ENCODE measurements at regions not wholly inside any gene's neighbourhood (a gene's known extent, or its start where the extent isn't known, plus 50 kb on each side); places are given as distances from the start of the nearest gene placed in this dataset.

GRCh38 chr2:238669046-238669445 lies 178.8 kb upstream of the TWIST2 start:
- Histone ChIP-seq H3K79me1 (ENCODE audit: low read length) (no peaks in the 10 kb centered on the region), H2AFZ (ENCODE audit: insufficient read depth, low read length, poor library complexity) (no peak overlapping the region), H4K91ac (ENCODE audit: low read depth, low read length) (no peak overlapping the region), H3K9me3 (ENCODE audit: insufficient read depth, low read depth, low read length) (peaks cover 4% of the 10 kb centered on the region), H3K4me1 (ENCODE audit: control insufficient read depth in 1 of 2, insufficient read depth in 2 of 2, low read length in 2 of 2) (no peaks in the 10 kb centered on the region), H2BK12ac (ENCODE audit: low read length) (no peak overlapping the region), H3K9ac (ENCODE audit: low read length) (no peak overlapping the region), H2BK120ac (ENCODE audit: insufficient read depth, low read length, poor library complexity) (no peak overlapping the region), H3K23ac (ENCODE audit: low read length) (no peak overlapping the region), H3K79me2 (ENCODE audit: control insufficient read depth, insufficient read depth, low read length, poor library complexity) (no peaks in the 10 kb centered on the region), H4K8ac (ENCODE audit: low read depth, low read length) (no peak overlapping the region), H3K4ac (ENCODE audit: low read depth, low read length) (no peak overlapping the region), H3K27me3 (ENCODE audit: insufficient read depth, low read length) (no peaks in the 10 kb centered on the region), H3K18ac (ENCODE audit: low read length) (no peak overlapping the region), H3K36me3 (ENCODE audit: control insufficient read depth in 1 of 2, insufficient read depth in 2 of 2, low read length in 2 of 2) (no peaks in the 10 kb centered on the region), H3K27ac (ENCODE audit: low read depth, low read length) (no peak overlapping the region), H2AK5ac (ENCODE audit: low read length) (no peak overlapping the region), H4K12ac (ENCODE audit: low read depth, low read length) (no peak overlapping the region), H3K14ac (ENCODE audit: low read length) (no peak overlapping the region), H3K4me3 (ENCODE audit: low read depth, low read length) (no peak overlapping the region), H3K4me2 (ENCODE audit: low read length) (no peak overlapping the region), H2BK5ac (ENCODE audit: low read depth, low read length, poor library complexity) (no peak overlapping the region)
- no CpG with 5 or more reads among the region's 1 CpG for WGBS (ENCODE audit: extremely low coverage, insufficient coverage, insufficient read length)
- DNase-seq = no peak

GRCh38 chr2:238669581-238670080 lies 178.3 kb upstream of the TWIST2 start:
- H3K4me2 ChIP-seq (ENCODE audit: low read length) = no peak overlapping the region

GRCh38 chr2:238670111-238670585 lies 177.7 kb upstream of the TWIST2 start:
- H2BK120ac ChIP-seq (ENCODE audit: insufficient read depth, low read length, poor library complexity) = no peak overlapping the region
- peaks cover 4% of the 10 kb centered on the region for H3K9me3 ChIP-seq (ENCODE audit: insufficient read depth, low read depth, low read length)
- H3K79me2 ChIP-seq (ENCODE audit: control insufficient read depth, insufficient read depth, low read length, poor library complexity) = no peaks in the 10 kb centered on the region
- H3K79me1 ChIP-seq (ENCODE audit: low read length) = no peaks in the 10 kb centered on the region
- peak; percentile 75 to 87 for DNase-seq
- no peak overlapping the region for H3K27ac ChIP-seq (ENCODE audit: low read depth, low read length)
- H2BK5ac ChIP-seq (ENCODE audit: low read depth, low read length, poor library complexity) = no peak overlapping the region
- no peak overlapping the region for H2AK5ac ChIP-seq (ENCODE audit: low read length)
- H2AFZ ChIP-seq (ENCODE audit: insufficient read depth, low read length, poor library complexity) = no peak overlapping the region
- H3K4ac ChIP-seq (ENCODE audit: low read depth, low read length) = no peak overlapping the region
- H2BK12ac ChIP-seq (ENCODE audit: low read length) = no peak overlapping the region
- H4K8ac ChIP-seq (ENCODE audit: low read depth, low read length) = no peak overlapping the region
- H3K23ac ChIP-seq (ENCODE audit: low read length) = no peak overlapping the region
- no CpG with 5 or more reads among the region's 4 CpGs for WGBS (ENCODE audit: extremely low coverage, insufficient coverage, insufficient read length)
- H4K12ac ChIP-seq (ENCODE audit: low read depth, low read length) = no peak overlapping the region
- H3K4me2 ChIP-seq (ENCODE audit: low read length) = no peak overlapping the region
- H3K36me3 ChIP-seq (ENCODE audit: control insufficient read depth in 1 of 2, insufficient read depth in 2 of 2, low read length in 2 of 2) = no peaks in the 10 kb centered on the region
- no peaks in the 10 kb centered on the region for H3K4me1 ChIP-seq (ENCODE audit: control insufficient read depth in 1 of 2, insufficient read depth in 2 of 2, low read length in 2 of 2)
- no peaks in the 10 kb centered on the region for H3K27me3 ChIP-seq (ENCODE audit: insufficient read depth, low read length)
- no peak overlapping the region for H3K18ac ChIP-seq (ENCODE audit: low read length)
- H3K4me3 ChIP-seq (ENCODE audit: low read depth, low read length) = no peak overlapping the region
- H3K9ac ChIP-seq (ENCODE audit: low read length) = no peak overlapping the region
- H3K14ac ChIP-seq (ENCODE audit: low read length) = no peak overlapping the region
- no peak overlapping the region for H4K91ac ChIP-seq (ENCODE audit: low read depth, low read length)

More at GRCh38 chr2:238669581-238670080, 178.3 kb upstream of the TWIST2 start:
- no peak overlapping the region for H3K23ac ChIP-seq (ENCODE audit: low read length)
- no peak overlapping the region for H3K4ac ChIP-seq (ENCODE audit: low read depth, low read length)
- no peaks in the 10 kb centered on the region for H3K79me2 ChIP-seq (ENCODE audit: control insufficient read depth, insufficient read depth, low read length, poor library complexity)
- no peak overlapping the region for H2BK5ac ChIP-seq (ENCODE audit: low read depth, low read length, poor library complexity)
- DNase-seq = no peak
- H3K27ac ChIP-seq (ENCODE audit: low read depth, low read length) = no peak overlapping the region
- H3K14ac ChIP-seq (ENCODE audit: low read length) = no peak overlapping the region
- no peaks in the 10 kb centered on the region for H3K79me1 ChIP-seq (ENCODE audit: low read length)
- H4K8ac ChIP-seq (ENCODE audit: low read depth, low read length) = no peak overlapping the region
- no peak overlapping the region for H3K9ac ChIP-seq (ENCODE audit: low read length)
- no peak overlapping the region for H2BK120ac ChIP-seq (ENCODE audit: insufficient read depth, low read length, poor library complexity)
- H2AFZ ChIP-seq (ENCODE audit: insufficient read depth, low read length, poor library complexity) = no peak overlapping the region
- H3K4me1 ChIP-seq (ENCODE audit: control insufficient read depth in 1 of 2, insufficient read depth in 2 of 2, low read length in 2 of 2) = no peaks in the 10 kb centered on the region
- no peaks in the 10 kb centered on the region for H3K27me3 ChIP-seq (ENCODE audit: insufficient read depth, low read length)
- H3K9me3 ChIP-seq (ENCODE audit: insufficient read depth, low read depth, low read length) = peaks cover 4% of the 10 kb centered on the region
- no peak overlapping the region for H3K4me3 ChIP-seq (ENCODE audit: low read depth, low read length)
- no peaks in the 10 kb centered on the region for H3K36me3 ChIP-seq (ENCODE audit: control insufficient read depth in 1 of 2, insufficient read depth in 2 of 2, low read length in 2 of 2)
- H4K12ac ChIP-seq (ENCODE audit: low read depth, low read length) = no peak overlapping the region
- no peak overlapping the region for H4K91ac ChIP-seq (ENCODE audit: low read depth, low read length)
- no peak overlapping the region for H3K18ac ChIP-seq (ENCODE audit: low read length)
- no peak overlapping the region for H2BK12ac ChIP-seq (ENCODE audit: low read length)
- H2AK5ac ChIP-seq (ENCODE audit: low read length) = no peak overlapping the region

- H3K14ac ChIP-seq (ENCODE audit: low read length) = no peak overlapping the region
- no peak overlapping the region for H2AK5ac ChIP-seq (ENCODE audit: low read length)
- H3K4me3 ChIP-seq (ENCODE audit: low read depth, low read length) = no peak overlapping the region
- no peak overlapping the region for H3K9ac ChIP-seq (ENCODE audit: low read length)
- H3K4ac ChIP-seq (ENCODE audit: low read depth, low read length) = no peak overlapping the region
- H2BK12ac ChIP-seq (ENCODE audit: low read length) = no peak overlapping the region
- DNase-seq = no peak
- H3K36me3 ChIP-seq (ENCODE audit: control insufficient read depth in 1 of 2, insufficient read depth in 2 of 2, low read length in 2 of 2) = no peaks in the 10 kb centered on the region
- H3K4me1 ChIP-seq (ENCODE audit: control insufficient read depth in 1 of 2, insufficient read depth in 2 of 2, low read length in 2 of 2) = no peaks in the 10 kb centered on the region
- H3K23ac ChIP-seq (ENCODE audit: low read length) = no peak overlapping the region
- H2AFZ ChIP-seq (ENCODE audit: insufficient read depth, low read length, poor library complexity) = no peak overlapping the region
- no peak overlapping the region for H4K8ac ChIP-seq (ENCODE audit: low read depth, low read length)
- H3K79me1 ChIP-seq (ENCODE audit: low read length) = no peaks in the 10 kb centered on the region
- no peak overlapping the region for H4K12ac ChIP-seq (ENCODE audit: low read depth, low read length)
- no peak overlapping the region for H3K27ac ChIP-seq (ENCODE audit: low read depth, low read length)
- H2BK120ac ChIP-seq (ENCODE audit: insufficient read depth, low read length, poor library complexity) = no peak overlapping the region
- H3K18ac ChIP-seq (ENCODE audit: low read length) = no peak overlapping the region
- H3K79me2 ChIP-seq (ENCODE audit: control insufficient read depth, insufficient read depth, low read length, poor library complexity) = no peaks in the 10 kb centered on the region
- peaks cover 7% of the 10 kb centered on the region for H3K9me3 ChIP-seq (ENCODE audit: insufficient read depth, low read depth, low read length)
- no CpG with 5 or more reads among the region's 5 CpGs for WGBS (ENCODE audit: extremely low coverage, insufficient coverage, insufficient read length)
- H2BK5ac ChIP-seq (ENCODE audit: low read depth, low read length, poor library complexity) = no peak overlapping the region
- no peaks in the 10 kb centered on the region for H3K27me3 ChIP-seq (ENCODE audit: insufficient read depth, low read length)
- no peak overlapping the region for H3K4me2 ChIP-seq (ENCODE audit: low read length)
- no peak overlapping the region for H4K91ac ChIP-seq (ENCODE audit: low read depth, low read length)
These were observed 165.3 kb upstream of the TWIST2 start for GRCh38 chr2:238682536-238682935.

Measured in trophoblast cell (in vitro differentiated cells and primary cell).